ENCODE measurements at regions not wholly inside any gene's neighbourhood (a gene's known extent, or its start where the extent isn't known, plus 50 kb on each side); places are given as distances from the start of the nearest gene placed in this dataset.

- H3K27me3 ChIP-seq (replicated peaks; ENCODE audit: control insufficient read depth, insufficient read depth, low read length), result no peaks in the 10 kb centered on the region
- no peak overlapping the region for H3K4me3 ChIP-seq (replicated peaks; ENCODE audit: low read depth, low read length)
- H3K36me3 ChIP-seq (ENCODE audit: control insufficient read depth, insufficient read depth, low read length), result no peaks in the 10 kb centered on the region
- no peak for TF ChIP-seq CTCF (IDR thresholded peaks at IDR 0.05; ENCODE audit: insufficient read depth, low read length, poor library complexity, severe bottlenecking)
- no peak for DNase-seq (ENCODE audit: extremely low read depth, insufficient read length)
These were observed 480.0 kb downstream of the KCTD12 start for GRCh38 chr13:76406243-76406642.

- no peaks in the 10 kb centered on the region for H3K36me3 ChIP-seq (ENCODE audit: control insufficient read depth, insufficient read depth, low read length)
- DNase-seq (ENCODE audit: extremely low read depth, insufficient read length), result no peak
- no peak overlapping the region for H3K4me3 ChIP-seq (replicated peaks; ENCODE audit: low read depth, low read length)
- no peak for TF ChIP-seq CTCF (IDR thresholded peaks at IDR 0.05; ENCODE audit: insufficient read depth, low read length, poor library complexity, severe bottlenecking)
- no peaks in the 10 kb centered on the region for H3K27me3 ChIP-seq (replicated peaks; ENCODE audit: control insufficient read depth, insufficient read depth, low read length)
These were observed 487.8 kb downstream of the KCTD12 start for GRCh38 chr13:76398425-76398824.

- DNase-seq (ENCODE audit: extremely low read depth, insufficient read length), result no peak
- H3K4me3 ChIP-seq (replicated peaks; ENCODE audit: low read depth, low read length), result no peak overlapping the region
- H3K27me3 ChIP-seq (replicated peaks; ENCODE audit: control insufficient read depth, insufficient read depth, low read length), result no peaks in the 10 kb centered on the region
- TF ChIP-seq CTCF (IDR thresholded peaks at IDR 0.05; ENCODE audit: insufficient read depth, low read length, poor library complexity, severe bottlenecking), result no peak
- no peaks in the 10 kb centered on the region for H3K36me3 ChIP-seq (ENCODE audit: control insufficient read depth, insufficient read depth, low read length)
These were observed 488.8 kb downstream of the KCTD12 start for GRCh38 chr13:76397413-76397812.

GRCh38 chr13:76389321-76389720, 496.9 kb downstream of the KCTD12 start:
- no peak overlapping the region for H3K4me3 ChIP-seq (replicated peaks; ENCODE audit: low read depth, low read length)
- no peaks in the 10 kb centered on the region for H3K36me3 ChIP-seq (ENCODE audit: control insufficient read depth, insufficient read depth, low read length)
- no peaks in the 10 kb centered on the region for H3K27me3 ChIP-seq (replicated peaks; ENCODE audit: control insufficient read depth, insufficient read depth, low read length)
- TF ChIP-seq CTCF (IDR thresholded peaks at IDR 0.05; ENCODE audit: insufficient read depth, low read length, poor library complexity, severe bottlenecking), result no peak
- DNase-seq (ENCODE audit: extremely low read depth, insufficient read length), result no peak

GRCh38 chr13:76387566-76387965, 498.6 kb downstream of the KCTD12 start:
- Histone ChIP-seq H3K4me3 (replicated peaks; ENCODE audit: low read depth, low read length) (no peak overlapping the region), H3K27me3 (replicated peaks; ENCODE audit: control insufficient read depth, insufficient read depth, low read length) (no peaks in the 10 kb centered on the region), H3K36me3 (ENCODE audit: control insufficient read depth, insufficient read depth, low read length) (no peaks in the 10 kb centered on the region)
- DNase-seq (ENCODE audit: extremely low read depth, insufficient read length), result no peak
- TF ChIP-seq CTCF (IDR thresholded peaks at IDR 0.05; ENCODE audit: insufficient read depth, low read length, poor library complexity, severe bottlenecking), result no peak

- no peak for TF ChIP-seq CTCF (IDR thresholded peaks at IDR 0.05; ENCODE audit: insufficient read depth, low read length, poor library complexity, severe bottlenecking)
- no peak overlapping the region for H3K4me3 ChIP-seq (replicated peaks; ENCODE audit: low read depth, low read length)
- no peak for DNase-seq (ENCODE audit: extremely low read depth, insufficient read length)
These were observed 499.9 kb downstream of the KCTD12 start for GRCh38 chr13:76386321-76386720.

More at GRCh38 chr13:76386321-76386720, 499.9 kb downstream of the KCTD12 start:
- no peaks in the 10 kb centered on the region for H3K36me3 ChIP-seq (ENCODE audit: control insufficient read depth, insufficient read depth, low read length)
- no peaks in the 10 kb centered on the region for H3K27me3 ChIP-seq (replicated peaks; ENCODE audit: control insufficient read depth, insufficient read depth, low read length)

Measured in GM06990 (cell line).